ENCODE measurements at regions not wholly inside any gene's neighbourhood (a gene's known extent, or its start where the extent isn't known, plus 50 kb on each side); places are given as distances from the start of the nearest gene placed in this dataset.

GRCh38 chr2:173611121-173611520 lies 256.4 kb downstream of the CDCA7 start:
- no peak for DNase-seq (ENCODE audit: low read depth)
- Histone ChIP-seq H3K27me3 (ENCODE audit: control insufficient read depth, insufficient read depth, low read length) (no peaks in the 10 kb centered on the region), H3K36me3 (ENCODE audit: control insufficient read depth, insufficient read depth, low read length) (no peaks in the 10 kb centered on the region), H3K4me3 (ENCODE audit: low read depth, low read length) (no peak overlapping the region)
- no peak for TF ChIP-seq CTCF (IDR thresholded peaks at IDR 0.05; ENCODE audit: insufficient read depth, low read length, poor library complexity, severe bottlenecking)

GRCh38 chr2:173612354-173612753 lies 257.7 kb downstream of the CDCA7 start:
- no peak for TF ChIP-seq CTCF (IDR thresholded peaks at IDR 0.05; ENCODE audit: insufficient read depth, low read length, poor library complexity, severe bottlenecking)
- Histone ChIP-seq H3K36me3 (ENCODE audit: control insufficient read depth, insufficient read depth, low read length) (no peaks in the 10 kb centered on the region), H3K27me3 (ENCODE audit: control insufficient read depth, insufficient read depth, low read length) (no peaks in the 10 kb centered on the region), H3K4me3 (ENCODE audit: low read depth, low read length) (no peak overlapping the region)
- DNase-seq (ENCODE audit: low read depth): no peak

GRCh38 chr2:173613386-173613785 lies 258.7 kb downstream of the CDCA7 start:
- TF ChIP-seq CTCF (IDR thresholded peaks at IDR 0.05; ENCODE audit: insufficient read depth, low read length, poor library complexity, severe bottlenecking): no peak
- Histone ChIP-seq H3K4me3 (ENCODE audit: low read depth, low read length) (no peak overlapping the region), H3K27me3 (ENCODE audit: control insufficient read depth, insufficient read depth, low read length) (no peaks in the 10 kb centered on the region), H3K36me3 (ENCODE audit: control insufficient read depth, insufficient read depth, low read length) (no peaks in the 10 kb centered on the region)
- DNase-seq (ENCODE audit: low read depth): no peak

- DNase-seq (ENCODE audit: low read depth): no peak
- Histone ChIP-seq H3K4me3 (ENCODE audit: low read depth, low read length) (no peak overlapping the region), H3K36me3 (ENCODE audit: control insufficient read depth, insufficient read depth, low read length) (no peaks in the 10 kb centered on the region), H3K27me3 (ENCODE audit: control insufficient read depth, insufficient read depth, low read length) (no peaks in the 10 kb centered on the region)
- TF ChIP-seq CTCF (IDR thresholded peaks at IDR 0.05; ENCODE audit: insufficient read depth, low read length, poor library complexity, severe bottlenecking): no peak
Measured at GRCh38 chr2:173614265-173614930, 259.7 kb downstream of the CDCA7 start.

- TF ChIP-seq CTCF (IDR thresholded peaks at IDR 0.05; ENCODE audit: insufficient read depth, low read length, poor library complexity, severe bottlenecking): no peak
Measured at GRCh38 chr2:173623438-173624319, 269.0 kb downstream of the CDCA7 start.

More at GRCh38 chr2:173623438-173624319, 269.0 kb downstream of the CDCA7 start:
- Histone ChIP-seq H3K36me3 (ENCODE audit: control insufficient read depth, insufficient read depth, low read length) (no peaks in the 10 kb centered on the region), H3K4me3 (ENCODE audit: low read depth, low read length) (no peak overlapping the region), H3K27me3 (ENCODE audit: control insufficient read depth, insufficient read depth, low read length) (no peaks in the 10 kb centered on the region)
- DNase-seq (ENCODE audit: low read depth): no peak
